Mesenchymal stem cell (in vitro differentiated cells and primary cell): ENCODE measurements at regions not wholly inside any gene's neighbourhood (a gene's known extent, or its start where the extent isn't known, plus 50 kb on each side); places are given as distances from the start of the nearest gene placed in this dataset.

Experiments
- DNase-seq: peaks from one replicate; pipeline ENCODE4 v3.0.0-alpha.2; 2013
- H2AFZ ChIP-seq: one replicate; pipeline ENCODE4 v1.6.1; 2013; ENCODE audit warnings: low read depth, mild to moderate bottlenecking, control low read depth, inconsistent platforms, low read length, moderate library complexity
- H2AK5ac ChIP-seq: 2 replicates; pipeline ENCODE4 v1.6.1; 2013; ENCODE audit warnings: low read length, moderate library complexity, mild to moderate bottlenecking, inconsistent platforms; ENCODE audit not compliant: severe bottlenecking
- H2BK120ac ChIP-seq: one replicate; pipeline ENCODE4 v1.6.1; 2013; ENCODE audit warnings: low read depth, mild to moderate bottlenecking, inconsistent platforms, low read length, moderate library complexity
- H2BK12ac ChIP-seq, 2 experiments: one replicate each; pipeline ENCODE4 v1.6.1; 2013; ENCODE audit warnings: inconsistent platforms in 2 of 2, low read length in 2 of 2, mild to moderate bottlenecking in 2 of 2, moderate library complexity in 2 of 2, control low read depth in 1 of 2
- H2BK15ac ChIP-seq: one replicate; pipeline ENCODE4 v1.6.1; 2013; ENCODE audit warnings: mild to moderate bottlenecking, low read depth, inconsistent platforms; ENCODE audit not compliant: poor library complexity, severe bottlenecking
- H2BK5ac ChIP-seq: 2 replicates; pipeline ENCODE4 v1.6.1; 2013; ENCODE audit warnings: low read depth, mild to moderate bottlenecking, low read length, control low read depth, inconsistent platforms; ENCODE audit not compliant: poor library complexity, severe bottlenecking
- H3K14ac ChIP-seq, 2 experiments: one replicate each; pipeline ENCODE4 v1.6.1; 2013; ENCODE audit warnings: inconsistent platforms in 2 of 2, low read length in 2 of 2, control low read depth in 1 of 2, mild to moderate bottlenecking in 1 of 2, moderate library complexity in 1 of 2
- H3K18ac ChIP-seq, 2 experiments: one replicate each; pipeline ENCODE4 v1.6.1; 2013; ENCODE audit warnings: inconsistent platforms in 2 of 2, low read length in 2 of 2, control low read depth in 1 of 2, low read depth in 1 of 2, mild to moderate bottlenecking in 1 of 2
- H3K23ac ChIP-seq, 2 experiments: one replicate each; pipeline ENCODE4 v1.6.1; 2013; ENCODE audit warnings: inconsistent platforms in 2 of 2, low read length in 2 of 2, mild to moderate bottlenecking in 2 of 2, moderate library complexity in 2 of 2, control low read depth in 1 of 2
- H3K27ac ChIP-seq: 2 replicates; pipeline ENCODE4 v1.5.1; 2013; ENCODE audit warnings: mild to moderate bottlenecking, moderate library complexity, low read length, control low read depth, inconsistent platforms; ENCODE audit not compliant: poor library complexity, severe bottlenecking
- H3K27me3 ChIP-seq, 2 experiments: 2 replicates each; pipeline versions ENCODE4 v1.6.1 to v1.7.0; 2013; ENCODE audit warnings: low read length in 2 of 2, mild to moderate bottlenecking in 2 of 2, moderate library complexity in 2 of 2, control low read depth in 1 of 2, inconsistent platforms in 1 of 2; ENCODE audit not compliant: control insufficient read depth in 1 of 2, insufficient read depth in 1 of 2
- H3K36me3 ChIP-seq, 2 experiments: 2 replicates each; pipeline versions ENCODE4 v1.6.1 to v1.7.0; 2013; ENCODE audit warnings: low read length in 2 of 2, control low read depth in 1 of 2, inconsistent platforms in 1 of 2, low read depth in 1 of 2, mild to moderate bottlenecking in 1 of 2; ENCODE audit not compliant: insufficient read depth in 2 of 2, control insufficient read depth in 1 of 2
- H3K4ac ChIP-seq, 2 experiments: one replicate each; pipeline ENCODE4 v1.6.1; 2013; ENCODE audit warnings: inconsistent platforms in 2 of 2, low read length in 2 of 2, mild to moderate bottlenecking in 2 of 2, moderate library complexity in 2 of 2, control low read depth in 1 of 2, low read depth in 1 of 2
- H3K4me1 ChIP-seq: 2 replicates; pipeline ENCODE4 v1.6.1; 2013; ENCODE audit warnings: low read depth, low read length, control low read depth; ENCODE audit not compliant: control insufficient read depth, insufficient read depth
- H3K4me2 ChIP-seq: 2 replicates; pipeline ENCODE4 v1.6.1; 2013; ENCODE audit warnings: low read length, mild to moderate bottlenecking, inconsistent platforms; ENCODE audit not compliant: poor library complexity, severe bottlenecking
- H3K4me3 ChIP-seq, 2 experiments: 2 replicates each; pipeline versions ENCODE4 v1.5.1 to v1.7.0; 2013; ENCODE audit warnings: low read length in 2 of 2, mild to moderate bottlenecking in 2 of 2, control low read depth in 1 of 2, low read depth in 1 of 2; ENCODE audit not compliant: insufficient read depth in 1 of 2
- H3K79me1 ChIP-seq: replicated peaks from 2 replicates; pipeline ENCODE4 v1.6.1; 2013; ENCODE audit warnings: mild to moderate bottlenecking, control low read depth, low read length, inconsistent platforms; ENCODE audit not compliant: poor library complexity, severe bottlenecking
- H3K9ac ChIP-seq: 2 replicates; pipeline ENCODE4 v1.7.0; 2013; ENCODE audit warnings: mild to moderate bottlenecking, low read length, moderate library complexity
- H3K9me3 ChIP-seq: 2 replicates; pipeline ENCODE4 v1.7.0; 2013; ENCODE audit warnings: mild to moderate bottlenecking, low read length; ENCODE audit not compliant: control insufficient read depth
- H4K8ac ChIP-seq: one replicate; pipeline ENCODE4 v1.6.1; 2013; ENCODE audit warnings: inconsistent platforms, mild to moderate bottlenecking, low read length, moderate library complexity
- H4K91ac ChIP-seq: one replicate; pipeline ENCODE4 v1.6.1; 2013; ENCODE audit warnings: mild to moderate bottlenecking, low read length, inconsistent platforms
- WGBS: methylation state at CpG from one replicate; pipeline ENCODE4 v1.1.7; 2013; ENCODE audit warnings: mixed read lengths; 5-methylcytosine and 5-hydroxymethylcytosine counted together

GRCh38 chr2:78175645-78176044 is 653.5 kb upstream of the LRRTM4 start:
- H3K23ac ChIP-seq: no peak overlapping the region
- H4K91ac ChIP-seq: no peak overlapping the region
- WGBS: 31% methylated on average over 2 of the region's 2 CpGs
- DNase-seq: no peak
- H2AK5ac ChIP-seq: no peak overlapping the region
- H3K4me1 ChIP-seq: no peaks in the 10 kb centered on the region
- no peaks in the 10 kb centered on the region for H3K27me3 ChIP-seq
- no peak overlapping the region for H2AFZ ChIP-seq
- no peak overlapping the region for H3K9ac ChIP-seq
- H3K4me2 ChIP-seq: no peak overlapping the region
- no peak overlapping the region for H3K14ac ChIP-seq
- H2BK120ac ChIP-seq: no peak overlapping the region
- H3K4ac ChIP-seq: no peak overlapping the region
- no peak overlapping the region for H2BK12ac ChIP-seq
- H3K4me3 ChIP-seq: no peak overlapping the region
- H3K36me3 ChIP-seq: no peaks in the 10 kb centered on the region
- no peak overlapping the region for H3K27ac ChIP-seq
- H2BK5ac ChIP-seq: no peak overlapping the region
- H3K18ac ChIP-seq: no peak overlapping the region
- no peak overlapping the region for H4K8ac ChIP-seq
- no peaks in the 10 kb centered on the region for H3K9me3 ChIP-seq
- H2BK15ac ChIP-seq: no peak overlapping the region
- no peaks in the 10 kb centered on the region for H3K79me1 ChIP-seq

GRCh38 chr2:78201064-78201575 is 678.9 kb upstream of the LRRTM4 start:
- H2BK120ac ChIP-seq: no peak overlapping the region
- WGBS: 86% methylated on average over 2 of the region's 2 CpGs

GRCh38 chr2:78202366-78202765 is 680.2 kb upstream of the LRRTM4 start:
- Histone ChIP-seq H3K27me3 (no peaks in the 10 kb centered on the region), H3K36me3 (no peaks in the 10 kb centered on the region), H2BK15ac (no peak overlapping the region), H2BK120ac (no peak overlapping the region), H2BK12ac (no peak overlapping the region), H3K9ac (no peak overlapping the region), H3K4me1 (no peaks in the 10 kb centered on the region), H3K14ac (no peak overlapping the region), H3K9me3 (peaks cover 3% of the 10 kb centered on the region), H3K4ac (no peak overlapping the region), H2AFZ (no peak overlapping the region), H3K23ac (no peak overlapping the region), H3K4me2 (no peak overlapping the region), H3K79me1 (no peaks in the 10 kb centered on the region), H2AK5ac (no peak overlapping the region), H3K27ac (no peak overlapping the region), H3K4me3 (no peak overlapping the region), H4K91ac (no peak overlapping the region), H2BK5ac (no peak overlapping the region), H3K18ac (no peak overlapping the region), H4K8ac (no peak overlapping the region)
- no peak for DNase-seq
- WGBS: 80% methylated on average over 3 of the region's 3 CpGs

More at GRCh38 chr2:78201064-78201575, 678.9 kb upstream of the LRRTM4 start:
- H3K4ac ChIP-seq: no peak overlapping the region
- no peak overlapping the region for H2BK12ac ChIP-seq
- no peak overlapping the region for H3K4me3 ChIP-seq
- no peaks in the 10 kb centered on the region for H3K4me1 ChIP-seq
- no peak overlapping the region for H3K14ac ChIP-seq
- no peak overlapping the region for H2AFZ ChIP-seq
- no peak overlapping the region for H2BK5ac ChIP-seq
- H4K8ac ChIP-seq: no peak overlapping the region
- H3K23ac ChIP-seq: no peak overlapping the region
- no peaks in the 10 kb centered on the region for H3K27me3 ChIP-seq
- H3K18ac ChIP-seq: no peak overlapping the region
- peaks cover 3% of the 10 kb centered on the region for H3K9me3 ChIP-seq
- no peak overlapping the region for H3K27ac ChIP-seq
- H2BK15ac ChIP-seq: no peak overlapping the region
- no peak overlapping the region for H2AK5ac ChIP-seq
- H3K9ac ChIP-seq: no peak overlapping the region
- no peaks in the 10 kb centered on the region for H3K79me1 ChIP-seq
- no peaks in the 10 kb centered on the region for H3K36me3 ChIP-seq
- no peak for DNase-seq
- H4K91ac ChIP-seq: no peak overlapping the region
- H3K4me2 ChIP-seq: no peak overlapping the region

GRCh38 chr2:78202986-78203670 is 681.0 kb upstream of the LRRTM4 start:
- Histone ChIP-seq H2BK120ac (no peak overlapping the region), H3K4me3 (no peak overlapping the region), H3K4me1 (no peaks in the 10 kb centered on the region), H3K4me2 (no peak overlapping the region), H4K91ac (no peak overlapping the region), H2AK5ac (no peak overlapping the region), H3K18ac (no peak overlapping the region), H4K8ac (no peak overlapping the region), H2BK12ac (no peak overlapping the region), H3K79me1 (no peaks in the 10 kb centered on the region), H3K27me3 (no peaks in the 10 kb centered on the region), H3K9me3 (peaks cover 3% of the 10 kb centered on the region), H3K27ac (no peak overlapping the region), H3K14ac (no peak overlapping the region), H2BK5ac (no peak overlapping the region), H2AFZ (no peak overlapping the region), H3K36me3 (no peaks in the 10 kb centered on the region), H3K4ac (no peak overlapping the region), H2BK15ac (no peak overlapping the region), H3K23ac (no peak overlapping the region), H3K9ac (no peak overlapping the region)
- 94% methylated on average over 5 of the region's 7 CpGs for WGBS
- DNase-seq: peak; percentile 3
